Hepatocyte (in vitro differentiated cells): ENCODE measurements at regions not wholly inside any gene's neighbourhood (a gene's known extent, or its start where the extent isn't known, plus 50 kb on each side); places are given as distances from the start of the nearest gene placed in this dataset.

Source experiments
- CTCF ChIP-seq: fragments of 200-600 bp; sonication (generic); IDR thresholded peaks from 2 replicates; pipeline ENCODE4 v1.5.1; 2016; ENCODE audit warnings: antibody characterized with exemption, mild to moderate bottlenecking; ENCODE audit not compliant: poor library complexity
- EZH2phosphoT487 ChIP-seq: fragments of 200-600 bp; sonication (generic); IDR thresholded peaks from one replicate; pipeline ENCODE4 v1.6.1; 2018; ENCODE audit warnings: antibody characterized with exemption, mild to moderate bottlenecking, low read depth, moderate library complexity; ENCODE audit not compliant: unreplicated experiment, severe bottlenecking

GRCh38 chr6:170463101-170463721 lies 89.9 kb downstream of the PSMB1 start:
- TF ChIP-seq CTCF (no peak), EZH2phosphoT487 (no peak)
